Rectal smooth muscle tissue (tissue), 1 donor: ENCODE measurements at regions not wholly inside any gene's neighbourhood (a gene's known extent, or its start where the extent isn't known, plus 50 kb on each side); places are given as distances from the start of the nearest gene placed in this dataset.

Experiments used
- H3K27ac ChIP-seq: one replicate; pipeline ENCODE4 v1.7.0; 2013; ENCODE audit warnings: low read depth, low read length, inconsistent platforms
- H3K27me3 ChIP-seq: one replicate; pipeline ENCODE4 v1.7.0; 2013; ENCODE audit warnings: low read length; ENCODE audit not compliant: control insufficient read depth, insufficient read depth
- H3K36me3 ChIP-seq: one replicate; pipeline ENCODE4 v1.7.0; 2013; ENCODE audit warnings: low read length; ENCODE audit not compliant: control insufficient read depth, insufficient read depth
- H3K4me1 ChIP-seq: one replicate; pipeline ENCODE4 v1.7.0; 2013; ENCODE audit warnings: low read length; ENCODE audit not compliant: control insufficient read depth, insufficient read depth
- H3K4me3 ChIP-seq: one replicate; pipeline ENCODE4 v1.7.0; 2013; ENCODE audit warnings: low read length
- H3K9ac ChIP-seq: one replicate; pipeline ENCODE4 v1.7.0; 2013; ENCODE audit warnings: low read length

- H3K9ac ChIP-seq, result no peak overlapping the region
- no peak overlapping the region for H3K27ac ChIP-seq
- H3K4me1 ChIP-seq, result no peaks in the 10 kb centered on the region
- no peaks in the 10 kb centered on the region for H3K36me3 ChIP-seq
- no peak overlapping the region for H3K4me3 ChIP-seq
- no peaks in the 10 kb centered on the region for H3K27me3 ChIP-seq
Observed at GRCh38 chr11:127464325-127464724, 463.8 kb upstream of the KIRREL3 start.

- no peak overlapping the region for H3K9ac ChIP-seq
Observed at GRCh38 chr11:127462065-127462344, 461.4 kb upstream of the KIRREL3 start.

GRCh38 chr11:127461241-127462064 lies 460.9 kb upstream of the KIRREL3 start:
- Histone ChIP-seq H3K27ac (no peak overlapping the region), H3K27me3 (no peaks in the 10 kb centered on the region), H3K4me3 (no peak overlapping the region), H3K4me1 (no peaks in the 10 kb centered on the region), H3K9ac (no peak overlapping the region), H3K36me3 (no peaks in the 10 kb centered on the region)

More at GRCh38 chr11:127462065-127462344, 461.4 kb upstream of the KIRREL3 start:
- Histone ChIP-seq H3K27ac (no peak overlapping the region), H3K4me3 (no peak overlapping the region), H3K27me3 (no peaks in the 10 kb centered on the region), H3K4me1 (no peaks in the 10 kb centered on the region), H3K36me3 (no peaks in the 10 kb centered on the region)

- H3K4me1 ChIP-seq, result no peaks in the 10 kb centered on the region
- H3K4me3 ChIP-seq, result no peak overlapping the region
Observed at GRCh38 chr11:127458561-127458960, 458.0 kb upstream of the KIRREL3 start.

GRCh38 chr11:127454856-127455255 lies 454.3 kb upstream of the KIRREL3 start:
- Histone ChIP-seq H3K9ac (no peak overlapping the region), H3K4me1 (no peaks in the 10 kb centered on the region), H3K27ac (no peak overlapping the region), H3K4me3 (no peak overlapping the region), H3K27me3 (no peaks in the 10 kb centered on the region), H3K36me3 (no peaks in the 10 kb centered on the region)

More at GRCh38 chr11:127458561-127458960, 458.0 kb upstream of the KIRREL3 start:
- Histone ChIP-seq H3K27ac (no peak overlapping the region), H3K9ac (no peak overlapping the region), H3K27me3 (no peaks in the 10 kb centered on the region), H3K36me3 (no peaks in the 10 kb centered on the region)

- no peak overlapping the region for H3K9ac ChIP-seq
- H3K27me3 ChIP-seq, result no peaks in the 10 kb centered on the region
- H3K4me3 ChIP-seq, result no peak overlapping the region
- no peak overlapping the region for H3K27ac ChIP-seq
- no peaks in the 10 kb centered on the region for H3K36me3 ChIP-seq
- no peaks in the 10 kb centered on the region for H3K4me1 ChIP-seq
Observed at GRCh38 chr11:127452533-127452932, 452.0 kb upstream of the KIRREL3 start.

- Histone ChIP-seq H3K9ac (no peak overlapping the region), H3K4me3 (no peak overlapping the region), H3K27me3 (no peaks in the 10 kb centered on the region), H3K36me3 (no peaks in the 10 kb centered on the region), H3K4me1 (no peaks in the 10 kb centered on the region), H3K27ac (no peak overlapping the region)
Observed at GRCh38 chr11:127451861-127452260, 451.3 kb upstream of the KIRREL3 start.

- Histone ChIP-seq H3K4me1 (no peaks in the 10 kb centered on the region), H3K4me3 (no peak overlapping the region), H3K36me3 (no peaks in the 10 kb centered on the region), H3K27ac (no peak overlapping the region), H3K27me3 (no peaks in the 10 kb centered on the region), H3K9ac (no peak overlapping the region)
Observed at GRCh38 chr11:127448101-127448500, 447.5 kb upstream of the KIRREL3 start.

GRCh38 chr11:127445476-127445875 lies 444.9 kb upstream of the KIRREL3 start:
- no peaks in the 10 kb centered on the region for H3K27me3 ChIP-seq
- H3K36me3 ChIP-seq, result no peaks in the 10 kb centered on the region
- H3K9ac ChIP-seq, result no peak overlapping the region
- H3K27ac ChIP-seq, result no peak overlapping the region
- no peak overlapping the region for H3K4me3 ChIP-seq
- no peaks in the 10 kb centered on the region for H3K4me1 ChIP-seq

GRCh38 chr11:127443297-127443696 lies 442.7 kb upstream of the KIRREL3 start:
- H3K4me1 ChIP-seq, result no peaks in the 10 kb centered on the region
- no peaks in the 10 kb centered on the region for H3K36me3 ChIP-seq
- H3K4me3 ChIP-seq, result no peak overlapping the region
- H3K27me3 ChIP-seq, result no peaks in the 10 kb centered on the region
- no peak overlapping the region for H3K9ac ChIP-seq
- H3K27ac ChIP-seq, result no peak overlapping the region

GRCh38 chr11:127440616-127441015 lies 440.0 kb upstream of the KIRREL3 start:
- H3K36me3 ChIP-seq, result no peaks in the 10 kb centered on the region
- no peaks in the 10 kb centered on the region for H3K27me3 ChIP-seq
- no peak overlapping the region for H3K9ac ChIP-seq
- no peaks in the 10 kb centered on the region for H3K4me1 ChIP-seq
- H3K27ac ChIP-seq, result no peak overlapping the region
- no peak overlapping the region for H3K4me3 ChIP-seq

GRCh38 chr11:127425281-127425680 lies 424.7 kb upstream of the KIRREL3 start:
- Histone ChIP-seq H3K4me3 (no peak overlapping the region), H3K4me1 (no peaks in the 10 kb centered on the region), H3K9ac (no peak overlapping the region), H3K27ac (no peak overlapping the region), H3K27me3 (no peaks in the 10 kb centered on the region), H3K36me3 (no peaks in the 10 kb centered on the region)

- Histone ChIP-seq H3K4me1 (no peaks in the 10 kb centered on the region), H3K9ac (no peak overlapping the region), H3K36me3 (no peaks in the 10 kb centered on the region), H3K4me3 (no peak overlapping the region), H3K27me3 (no peaks in the 10 kb centered on the region), H3K27ac (no peak overlapping the region)
Observed at GRCh38 chr11:127424661-127425060, 424.1 kb upstream of the KIRREL3 start.
